ENCODE measurements at regions not wholly inside any gene's neighbourhood (a gene's known extent, or its start where the extent isn't known, plus 50 kb on each side); places are given as distances from the start of the nearest gene placed in this dataset.
A peak's percentile ranks its signal among the peaks of the same experiment; 100 is the strongest.

DNA sequence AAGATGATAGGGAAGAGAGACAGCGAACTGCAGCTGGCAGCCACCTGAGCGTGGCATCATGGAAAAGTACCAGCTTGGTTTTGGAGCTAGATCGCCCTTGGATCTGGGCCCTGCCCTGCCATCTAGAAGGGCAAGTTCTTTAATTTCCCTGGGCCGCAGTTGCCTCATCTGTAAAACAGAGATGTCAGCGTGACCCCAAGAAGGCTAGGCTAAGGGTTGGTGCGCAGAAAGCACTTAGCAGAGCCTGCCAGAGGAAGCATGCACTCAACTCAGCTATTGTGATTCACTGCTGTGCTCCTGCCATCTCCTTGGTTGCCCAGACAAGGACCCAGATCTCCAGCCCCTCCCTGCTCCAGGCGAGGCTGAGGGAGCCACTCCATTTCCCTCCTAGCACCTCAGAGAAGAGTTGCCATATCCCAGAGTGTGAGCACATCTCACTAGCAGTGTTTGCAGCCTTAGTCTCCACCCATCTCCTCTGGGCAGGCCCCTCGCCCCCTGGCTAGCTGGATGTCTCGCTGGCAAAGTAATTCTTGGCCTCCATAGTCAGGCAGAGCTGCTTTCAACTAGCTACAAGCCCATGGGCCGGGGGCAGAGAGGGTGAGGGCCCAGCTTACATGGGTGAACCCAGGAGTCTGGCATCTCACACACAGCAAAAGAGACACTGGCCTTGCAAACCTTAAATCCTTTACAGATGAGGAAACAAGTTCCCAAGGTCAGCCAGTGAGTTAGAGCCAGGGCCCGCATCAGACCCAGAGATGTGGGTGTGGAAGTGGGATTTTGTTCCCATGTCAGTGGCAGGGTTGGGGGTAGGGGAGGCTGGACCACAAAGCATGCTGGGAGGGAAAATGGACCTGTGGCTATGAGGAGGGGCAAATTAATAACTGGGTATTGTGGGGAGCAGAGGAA, 280.7 kb upstream of the TLE3 start:
- Mint-ChIP-seq H3K9me3 (no peaks in the 10 kb centered on the region), H3K27me3 (peaks cover 39% of the 10 kb centered on the region), H3K4me1 (ENCODE audit: unreplicated experiment) (peaks cover 30% of the 10 kb centered on the region), H3K4me3 (no peak overlapping the region), H3K27ac (no peak overlapping the region), H3K36me3 (no peaks in the 10 kb centered on the region)
- no peak for TF ChIP-seq CTCF (conservative IDR thresholded peaks at IDR 0.05)
- peak; percentile 40 for DNase-seq (ENCODE audit: extremely low spot score, unreplicated experiment)

- Mint-ChIP-seq H3K4me1 (ENCODE audit: unreplicated experiment) (peaks cover 27% of the 10 kb centered on the region), H3K27me3 (peaks cover 43% of the 10 kb centered on the region), H3K4me3 (peak overlapping the region; percentile 59), H3K9me3 (no peaks in the 10 kb centered on the region), H3K27ac (peak overlapping the region; percentile 57), H3K36me3 (no peaks in the 10 kb centered on the region)
- peak; percentile 69 for DNase-seq (ENCODE audit: extremely low spot score, unreplicated experiment)
- no peak for TF ChIP-seq CTCF (conservative IDR thresholded peaks at IDR 0.05)
These were observed 279.4 kb upstream of the TLE3 start for GRCh38 chr15:70376929-70377691.

DNA sequence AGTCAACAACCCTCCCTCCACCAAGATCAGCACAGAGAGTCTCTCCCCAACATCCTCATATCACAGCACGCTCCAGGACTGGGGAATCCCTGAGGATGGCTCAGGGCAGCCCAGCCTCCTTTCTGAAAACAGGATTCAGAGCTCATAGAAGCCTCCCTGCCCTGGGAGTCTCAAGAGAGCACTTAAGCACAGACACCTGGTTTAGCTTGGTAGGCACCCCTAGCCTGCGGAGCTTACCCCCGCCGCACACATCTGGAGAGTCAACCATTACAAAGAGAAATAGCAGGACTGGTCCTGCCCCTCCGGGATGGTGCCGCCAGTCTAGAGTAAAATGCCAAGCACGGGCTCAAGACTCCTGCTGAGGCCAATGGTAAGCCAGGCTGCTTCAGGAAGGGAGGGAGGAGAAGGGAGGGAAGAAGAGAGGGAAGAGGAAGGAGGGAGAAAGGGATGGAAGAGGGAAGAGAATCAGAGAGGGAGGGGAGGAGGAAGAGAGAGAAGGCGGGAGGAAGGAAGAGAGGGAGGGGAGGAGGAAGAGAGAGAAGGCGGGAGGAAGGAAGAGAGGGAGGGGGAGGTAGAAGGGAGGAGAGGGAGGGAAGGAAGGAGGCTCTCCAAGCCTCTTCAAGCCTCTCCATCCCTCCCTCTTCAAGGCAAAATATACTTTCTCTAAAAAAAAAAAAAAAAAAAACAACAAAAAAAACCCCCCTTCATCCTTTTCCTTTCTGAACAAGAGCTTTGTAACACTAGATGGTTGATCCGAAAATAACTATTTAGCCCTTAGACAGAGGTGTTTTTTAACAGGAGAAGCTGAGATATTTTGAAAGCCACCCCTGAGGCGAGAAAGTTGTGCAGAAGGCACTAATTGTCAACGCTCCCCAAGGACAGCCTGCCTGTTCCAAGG, 278.6 kb upstream of the TLE3 start:
- H3K9me3 Mint-ChIP-seq = no peaks in the 10 kb centered on the region
- H3K27ac Mint-ChIP-seq = peak overlapping the region; percentile 57
- H3K4me1 Mint-ChIP-seq (ENCODE audit: unreplicated experiment) = peaks cover 27% of the 10 kb centered on the region
- peak; percentile 56 for DNase-seq (ENCODE audit: extremely low spot score, unreplicated experiment)
- TF ChIP-seq CTCF (conservative IDR thresholded peaks at IDR 0.05) = no peak
- H3K36me3 Mint-ChIP-seq = no peaks in the 10 kb centered on the region
- peaks cover 48% of the 10 kb centered on the region for H3K27me3 Mint-ChIP-seq
- peak overlapping the region; percentile 59 for H3K4me3 Mint-ChIP-seq

GRCh38 chr15:70375586-70375985, 277.9 kb upstream of the TLE3 start:
- TF ChIP-seq CTCF (conservative IDR thresholded peaks at IDR 0.05) = no peak
- Mint-ChIP-seq H3K27me3 (peaks cover 54% of the 10 kb centered on the region), H3K4me1 (ENCODE audit: unreplicated experiment) (peaks cover 27% of the 10 kb centered on the region), H3K9me3 (no peaks in the 10 kb centered on the region), H3K36me3 (no peaks in the 10 kb centered on the region), H3K4me3 (peak overlapping the region; percentile 43), H3K27ac (no peak overlapping the region)
- DNase-seq (ENCODE audit: extremely low spot score, unreplicated experiment) = peak; percentile 39

GRCh38 chr15:70375006-70375431, 277.3 kb upstream of the TLE3 start:
- Mint-ChIP-seq H3K4me3 (no peak overlapping the region), H3K4me1 (ENCODE audit: unreplicated experiment) (peaks cover 27% of the 10 kb centered on the region), H3K27me3 (peaks cover 59% of the 10 kb centered on the region), H3K36me3 (no peaks in the 10 kb centered on the region), H3K9me3 (no peaks in the 10 kb centered on the region), H3K27ac (no peak overlapping the region)
- no peak for DNase-seq (ENCODE audit: extremely low spot score, unreplicated experiment)
- TF ChIP-seq CTCF (conservative IDR thresholded peaks at IDR 0.05) = no peak
